Breast epithelium (tissue), 4 donors: ENCODE measurements at regions not wholly inside any gene's neighbourhood (a gene's known extent, or its start where the extent isn't known, plus 50 kb on each side); places are given as distances from the start of the nearest gene placed in this dataset.

ENCODE experiments used
- DNase-seq, 2 donors: peaks; one replicate each; pipeline ENCODE4 v3.0.0-alpha.2; 2019; ENCODE audit warnings: low spot score in 2 of 2
- H3K27ac ChIP-seq, 2 donors: fragments of 200-600 bp; sonication (generic) in 1 of 2; one replicate each; pipeline ENCODE4 v1.5.1; 2016 to 2019; ENCODE audit warnings: mild to moderate bottlenecking in 1 of 2
- H3K27me3 ChIP-seq, 2 donors: fragments of 200-600 bp; sonication (generic) in 1 of 2; one replicate each; pipeline versions ENCODE4 v1.5.1 to v1.6.0; 2017 to 2019; ENCODE audit warnings: control low read depth in 1 of 2, mild to moderate bottlenecking in 1 of 2
- H3K36me3 ChIP-seq: fragments of 200-600 bp; one replicate; pipeline ENCODE4 v1.5.1; 2019
- H3K4me1 ChIP-seq, 2 donors: fragments of 200-600 bp; sonication (generic); one replicate each; pipeline ENCODE4 v1.5.1; 2016 to 2019; ENCODE audit warnings: control low read depth in 1 of 2
- H3K4me3 ChIP-seq, 3 donors: fragments of 200-600 bp; sonication (generic); 1 replicate in 2 of 3; 2 replicates in 1 of 3; pipeline ENCODE4 v1.5.1; 2016 to 2019; ENCODE audit warnings: mild to moderate bottlenecking in 3 of 3, moderate library complexity in 2 of 3
- H3K9me3 ChIP-seq, 2 donors: fragments of 200-600 bp; sonication (generic) in 1 of 2; one replicate each; pipeline ENCODE4 v1.5.1; 2016 to 2019; ENCODE audit warnings: control low read depth in 1 of 2
- CTCF ChIP-seq, 3 donors: fragments of 450-650 bp; IDR thresholded peaks; one replicate each; pipeline ENCODE4 v1.5.1; 2016 to 2017; ENCODE audit warnings: antibody characterized with exemption in 3 of 3, mild to moderate bottlenecking in 3 of 3, moderate library complexity in 3 of 3
- POLR2A ChIP-seq: fragments of 450-650 bp; IDR thresholded peaks from one replicate; pipeline ENCODE4 v1.6.1; 2016; ENCODE audit warnings: antibody characterized with exemption, mild to moderate bottlenecking, moderate library complexity
- POLR2AphosphoS5 ChIP-seq, 3 donors: sonication (generic); formaldehyde crosslinking; IDR thresholded peaks; one replicate each; pipeline ENCODE4 v1.6.1; 2017; ENCODE audit warnings: antibody characterized with exemption in 3 of 3
- intact Hi-C: fragments of 100-400 bp; cut with DNase I; formaldehyde crosslinking; loops from one replicate; pipeline ENCODE4 v1.15.1; 2023; ENCODE audit warnings: low total_unique reads

- intact Hi-C loops = no loop called here
- H3K4me1 ChIP-seq = no peaks in the 10 kb centered on the region
- H3K36me3 ChIP-seq = no peaks in the 10 kb centered on the region
- TF ChIP-seq POLR2AphosphoS5 (IDR thresholded peaks at IDR 0.05) (no peak), POLR2A (no peak), CTCF (IDR thresholded peaks at IDR 0.05) (no peak)
- H3K27ac ChIP-seq = no peak overlapping the region
- H3K9me3 ChIP-seq = no peaks in the 10 kb centered on the region
- no peaks in the 10 kb centered on the region for H3K27me3 ChIP-seq
- H3K4me3 ChIP-seq = no peak overlapping the region
- DNase-seq = no peak
Observed at GRCh38 chr17:71407981-71408380, 712.8 kb upstream of the SOX9 start.

- no peaks in the 10 kb centered on the region for H3K4me1 ChIP-seq
- TF ChIP-seq CTCF (IDR thresholded peaks at IDR 0.05) = no peak
- no peak for TF ChIP-seq POLR2AphosphoS5 (IDR thresholded peaks at IDR 0.05)
- no peak for TF ChIP-seq POLR2A
- intact Hi-C loops = no loop called here
- H3K27me3 ChIP-seq = no peaks in the 10 kb centered on the region
- H3K27ac ChIP-seq = no peak overlapping the region
- no peak overlapping the region for H3K4me3 ChIP-seq
- H3K36me3 ChIP-seq = no peaks in the 10 kb centered on the region
- no peaks in the 10 kb centered on the region for H3K9me3 ChIP-seq
- DNase-seq = no peak
Observed at GRCh38 chr17:71409137-71409536, 711.7 kb upstream of the SOX9 start.

GRCh38 chr17:71409712-71410111, 711.1 kb upstream of the SOX9 start:
- Histone ChIP-seq H3K36me3 (no peaks in the 10 kb centered on the region), H3K4me1 (no peaks in the 10 kb centered on the region), H3K9me3 (no peaks in the 10 kb centered on the region), H3K27ac (no peak overlapping the region), H3K27me3 (no peaks in the 10 kb centered on the region), H3K4me3 (no peak overlapping the region)
- intact Hi-C loops = no loop called here
- TF ChIP-seq CTCF (IDR thresholded peaks at IDR 0.05) = no peak
- no peak for TF ChIP-seq POLR2AphosphoS5 (IDR thresholded peaks at IDR 0.05)
- TF ChIP-seq POLR2A = no peak
- no peak for DNase-seq

GRCh38 chr17:71412803-71413202, 708.0 kb upstream of the SOX9 start:
- Histone ChIP-seq H3K4me3 (no peak overlapping the region), H3K27me3 (no peaks in the 10 kb centered on the region), H3K9me3 (no peaks in the 10 kb centered on the region), H3K36me3 (no peaks in the 10 kb centered on the region), H3K27ac (no peak overlapping the region), H3K4me1 (no peaks in the 10 kb centered on the region)
- DNase-seq = no peak
- no peak for TF ChIP-seq CTCF (IDR thresholded peaks at IDR 0.05)
- no peak for TF ChIP-seq POLR2AphosphoS5 (IDR thresholded peaks at IDR 0.05)
- no peak for TF ChIP-seq POLR2A
- intact Hi-C loops = no loop called here

- intact Hi-C loops = no loop called here
Observed at GRCh38 chr17:71413935-71414334, 706.9 kb upstream of the SOX9 start.

More at GRCh38 chr17:71413935-71414334, 706.9 kb upstream of the SOX9 start:
- H3K27ac ChIP-seq = no peak overlapping the region
- TF ChIP-seq CTCF (IDR thresholded peaks at IDR 0.05) (no peak), POLR2AphosphoS5 (IDR thresholded peaks at IDR 0.05) (no peak)
- H3K4me1 ChIP-seq = no peaks in the 10 kb centered on the region
- H3K4me3 ChIP-seq = no peak overlapping the region
- no peaks in the 10 kb centered on the region for H3K36me3 ChIP-seq
- no peaks in the 10 kb centered on the region for H3K27me3 ChIP-seq
- no peaks in the 10 kb centered on the region for H3K9me3 ChIP-seq
- DNase-seq = no peak
